ENCODE measurements at regions not wholly inside any gene's neighbourhood (a gene's known extent, or its start where the extent isn't known, plus 50 kb on each side); places are given as distances from the start of the nearest gene placed in this dataset.
A peak's percentile ranks its signal among the peaks of the same experiment; 100 is the strongest.

DNA sequence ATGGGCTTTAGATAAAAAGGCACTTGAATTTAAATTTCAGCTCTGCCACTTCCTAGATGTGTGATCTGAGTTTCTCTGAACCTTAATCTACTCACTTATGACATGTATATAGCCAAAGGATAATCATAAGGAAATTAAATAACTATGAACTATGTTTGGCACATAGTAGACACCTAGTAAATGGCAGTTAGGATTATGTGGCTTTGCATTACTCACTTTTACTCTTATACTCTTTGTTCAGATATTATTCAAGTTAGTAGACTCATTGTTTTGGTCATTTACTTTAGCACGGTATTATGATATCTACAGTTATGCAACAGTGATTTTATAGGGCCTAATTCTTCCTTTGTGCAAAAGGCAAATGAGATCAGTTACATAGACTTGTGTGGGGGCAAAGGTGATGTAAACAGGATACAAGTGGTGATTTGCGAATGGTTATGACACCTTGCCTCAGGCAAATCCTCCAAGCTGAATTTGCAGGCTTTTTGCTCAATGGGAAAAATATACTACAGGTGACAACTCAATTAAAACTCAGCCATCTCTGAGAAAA, 297.2 kb upstream of the PBX1 start:
- DNase-seq (ENCODE audit: low read depth in 2 of 2), result no peak

DNA sequence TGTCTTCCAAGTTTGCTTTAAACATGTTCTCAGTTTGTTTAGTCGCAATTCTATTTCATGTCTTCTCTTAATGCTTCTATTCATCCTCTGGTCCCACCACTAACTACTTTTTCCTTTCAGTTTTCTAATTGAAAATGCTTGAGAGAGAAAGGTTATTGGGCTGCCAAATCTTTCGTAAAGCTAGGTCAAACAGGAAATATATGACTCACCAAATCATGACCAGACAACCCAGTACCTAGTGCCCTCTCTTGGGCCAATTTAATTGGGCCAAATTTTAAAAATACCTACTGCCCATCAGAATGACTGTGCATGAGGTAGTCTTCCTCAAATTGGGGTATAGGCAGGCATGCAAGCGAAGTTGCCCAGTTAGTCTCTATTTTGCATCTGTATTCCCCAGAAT, 295.4 kb upstream of the PBX1 start:
- no peak for DNase-seq (ENCODE audit: low read depth in 2 of 2)

DNA sequence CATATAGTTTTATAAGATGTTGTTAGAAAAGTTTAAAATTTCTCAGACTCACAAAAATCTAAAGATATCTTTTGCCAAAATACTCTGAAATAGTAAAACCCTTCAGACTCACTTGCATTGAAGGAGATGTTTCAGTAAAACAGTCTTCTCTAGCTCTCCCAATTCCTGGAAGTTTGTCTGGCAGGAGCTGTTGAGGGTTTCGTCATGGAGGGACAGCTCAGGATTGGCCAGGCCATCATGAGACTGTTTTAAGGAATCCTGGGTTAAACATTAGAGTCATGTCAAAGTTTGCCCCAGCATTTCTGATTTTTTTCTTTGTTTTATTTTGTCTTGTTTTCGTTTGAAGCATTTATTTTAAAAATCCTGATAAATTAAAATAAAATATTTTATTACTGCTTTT, 293.8 kb upstream of the PBX1 start:
- DNase-seq (ENCODE audit: low read depth in 2 of 2), result no peak

DNA sequence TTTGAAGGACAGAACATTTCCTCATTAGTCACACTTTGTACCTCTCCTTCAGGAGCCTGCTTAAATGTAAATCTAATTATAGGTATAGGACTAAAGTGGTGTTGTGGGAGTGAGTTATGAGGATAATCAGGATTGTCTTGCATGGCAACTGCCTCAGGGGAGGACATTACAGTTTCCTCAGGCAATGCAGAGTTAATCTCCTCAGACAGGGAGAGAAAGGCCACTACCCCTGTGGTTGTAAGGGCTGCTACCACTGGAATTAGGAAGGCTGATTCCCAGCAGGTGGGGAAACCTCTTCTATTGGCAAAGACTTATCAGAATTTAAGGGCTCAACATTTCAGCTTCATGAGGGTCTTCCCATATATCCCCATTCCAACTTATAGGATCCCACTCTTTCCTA, 286.8 kb upstream of the PBX1 start:
- no peak for DNase-seq (ENCODE audit: low read depth in 2 of 2)

DNA sequence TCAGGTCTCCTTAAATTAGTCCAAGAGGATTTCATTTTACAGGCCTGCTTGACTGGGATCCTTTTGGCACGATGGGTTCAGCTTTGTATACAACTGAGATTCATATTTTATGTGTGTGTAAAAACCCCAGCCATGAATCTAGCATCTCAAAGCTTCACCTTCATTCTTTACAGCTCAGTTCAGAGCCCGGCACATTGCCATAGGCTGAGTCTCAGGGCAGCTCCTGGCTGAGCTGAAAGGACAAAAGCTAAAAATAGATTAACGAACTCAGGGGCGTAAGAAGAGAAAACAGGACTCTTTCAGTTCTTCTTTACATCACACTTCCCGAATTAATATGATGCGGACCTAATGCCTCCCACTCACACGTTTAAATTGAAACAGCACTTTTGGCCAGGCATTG, 262.8 kb upstream of the PBX1 start:
- DNase-seq (ENCODE audit: low read depth in 2 of 2), result no peak

DNA sequence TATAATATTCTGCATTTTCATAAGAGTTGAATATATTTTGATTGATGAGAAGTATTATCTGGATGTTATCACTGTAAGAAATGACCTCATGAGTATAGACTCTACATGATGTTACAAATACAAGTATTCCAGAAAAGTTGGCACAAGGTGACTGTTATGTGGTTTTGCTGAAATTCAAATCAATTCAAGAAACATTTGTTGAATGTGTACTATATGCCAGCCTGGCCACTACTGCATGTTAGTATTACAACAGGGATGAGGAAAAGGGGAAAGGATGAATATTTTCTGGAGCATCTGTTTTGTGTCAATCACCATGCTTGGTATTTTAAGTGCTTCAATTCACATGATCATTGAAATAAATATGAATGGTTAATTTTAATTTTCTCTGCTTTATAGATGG, 250.9 kb upstream of the PBX1 start:
- DNase-seq (ENCODE audit: low read depth in 2 of 2), result no peak

DNA sequence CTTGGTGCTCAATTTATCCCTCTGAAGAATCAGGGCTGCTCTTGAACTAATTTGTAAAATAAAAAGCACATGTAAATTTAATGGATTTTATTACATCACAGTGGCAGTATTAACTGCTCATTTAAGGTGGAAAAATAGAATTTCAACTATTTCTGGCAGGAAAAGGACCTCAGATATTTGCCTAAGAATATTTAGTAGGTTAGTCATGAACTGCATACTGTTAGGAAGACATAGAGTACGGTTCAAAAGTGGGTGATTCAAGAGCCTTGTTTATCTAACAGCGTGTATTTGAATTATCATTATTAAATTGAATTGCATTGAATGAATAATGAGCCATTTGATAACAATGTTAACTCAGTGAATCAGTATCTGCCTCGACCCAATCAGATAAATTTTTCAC, 248.8 kb upstream of the PBX1 start:
- DNase-seq (ENCODE audit: low read depth in 2 of 2), result no peak

DNA sequence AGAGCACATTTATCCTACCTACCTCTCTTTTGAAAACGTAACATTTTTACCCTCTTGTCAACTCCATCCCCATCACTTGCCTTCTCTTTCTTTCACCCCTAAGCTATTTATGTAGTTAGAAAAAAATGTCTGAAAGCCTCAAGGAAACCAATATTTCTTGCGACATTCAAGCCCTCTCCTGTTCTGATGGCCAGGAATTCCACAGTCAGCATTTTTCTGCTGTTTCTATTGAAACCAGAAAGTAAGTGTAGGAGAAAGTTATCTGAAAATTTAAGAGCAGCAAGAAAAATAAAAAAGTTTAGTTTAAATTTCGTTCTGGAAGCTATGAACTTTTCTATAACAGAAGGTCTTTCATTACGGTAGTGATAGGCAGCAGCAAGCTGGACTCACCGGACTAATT, 247.6 kb upstream of the PBX1 start:
- no peak for DNase-seq (ENCODE audit: low read depth in 2 of 2)

DNA sequence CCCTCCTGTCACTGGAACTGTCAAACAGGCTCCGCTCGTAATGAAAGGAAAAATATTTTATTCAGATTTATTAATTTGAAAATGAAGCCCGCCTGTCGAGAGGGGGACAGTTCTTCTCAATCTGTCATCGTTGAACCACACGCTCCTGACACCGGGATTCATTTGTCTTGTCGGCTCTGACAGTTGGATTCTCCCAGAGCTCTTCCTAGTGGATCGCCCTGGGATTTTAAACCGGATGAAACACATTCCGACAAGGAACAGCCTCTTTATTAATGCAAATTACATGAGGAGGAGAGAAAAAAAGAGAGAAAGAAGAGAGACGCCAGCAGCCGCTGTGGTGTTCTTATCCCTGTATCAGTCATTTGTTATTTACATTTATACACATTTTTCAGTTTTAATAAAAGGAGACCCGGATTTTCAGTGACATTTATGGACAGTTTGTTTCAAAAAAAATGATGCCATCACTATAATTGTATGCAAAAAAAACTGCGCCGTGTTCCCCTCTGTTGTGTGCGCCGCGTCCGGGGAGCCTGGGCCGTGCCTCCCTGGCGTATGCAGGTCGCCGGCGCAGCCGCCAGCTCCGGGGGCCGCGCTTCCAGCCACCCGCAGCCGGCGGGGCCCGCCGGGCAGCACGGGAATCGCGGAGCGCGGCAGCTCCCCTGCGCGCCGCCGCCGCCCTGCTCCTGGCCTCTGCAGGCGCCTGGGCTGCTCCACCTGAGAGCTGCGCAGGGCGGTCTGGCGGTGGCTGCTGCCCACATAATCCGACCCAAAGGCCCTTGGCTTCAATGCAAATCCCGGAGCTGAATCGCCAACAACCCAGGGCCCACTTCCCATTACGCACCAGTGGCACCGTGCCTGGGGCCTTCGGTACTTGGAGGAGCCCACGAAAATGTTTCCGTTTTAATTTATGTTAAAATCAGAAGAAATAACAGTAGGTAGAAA, 237.9 kb upstream of the PBX1 start:
- DNase-seq (ENCODE audit: low read depth in 2 of 2), result peak in 1 of 2 donors; percentile 1

DNA sequence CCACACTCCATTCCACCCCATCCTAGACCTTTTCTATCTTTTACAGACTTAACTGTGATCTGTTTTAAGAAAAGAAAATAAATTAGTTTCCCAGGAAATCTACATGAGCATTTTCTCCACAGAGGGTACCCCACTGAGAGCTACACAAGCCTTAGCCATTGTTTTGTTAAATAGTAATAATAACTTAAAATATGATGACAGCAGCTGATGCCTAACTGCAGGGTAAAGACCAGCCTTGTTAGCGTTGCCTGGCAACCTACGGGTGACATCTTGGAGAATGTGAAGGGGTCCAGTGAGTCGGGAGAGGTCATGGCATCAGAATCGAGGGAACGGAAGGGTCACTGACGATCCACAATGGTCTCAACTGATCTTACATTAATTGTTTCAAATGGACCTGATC, 233.2 kb upstream of the PBX1 start:
- no peak for DNase-seq (ENCODE audit: low read depth in 2 of 2)

DNA sequence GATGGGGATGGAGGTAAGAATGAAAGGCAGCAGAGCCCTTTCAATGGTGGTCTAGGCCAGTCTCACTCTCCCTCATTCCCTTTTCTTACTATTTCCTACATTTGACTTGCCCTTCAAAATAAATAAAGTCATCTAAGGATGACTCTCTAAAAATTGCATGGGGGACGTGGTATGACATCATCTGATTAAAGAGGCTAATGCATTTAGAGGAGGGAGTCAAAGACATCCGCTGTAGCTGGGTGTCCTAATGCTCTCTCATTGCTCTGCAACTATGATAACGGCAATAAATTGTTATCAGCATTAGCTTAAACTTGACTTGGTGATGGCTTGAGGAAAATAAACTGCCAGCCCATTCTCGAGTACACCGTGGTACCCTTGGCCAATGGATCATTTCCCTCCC, 225.6 kb upstream of the PBX1 start:
- no peak for DNase-seq (ENCODE audit: low read depth in 2 of 2)

DNA sequence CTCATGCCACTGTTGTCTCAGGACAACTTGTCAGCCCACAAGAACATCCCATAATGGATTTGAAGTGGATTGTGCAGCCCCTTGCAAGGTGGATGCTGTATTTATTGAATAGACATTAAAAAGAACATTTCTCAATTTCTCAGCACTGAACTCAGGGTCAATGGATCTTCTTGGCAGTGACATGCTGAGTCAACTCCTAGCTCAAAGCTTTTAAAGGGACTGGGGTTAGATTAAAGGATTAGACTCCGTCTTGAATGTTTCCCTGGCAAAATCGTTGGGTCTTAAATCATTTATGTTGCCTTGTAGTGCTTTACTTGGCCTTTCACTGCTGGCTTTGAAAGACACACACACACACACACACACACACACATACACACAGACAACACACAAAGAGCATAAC, 221.6 kb upstream of the PBX1 start:
- no peak for DNase-seq (ENCODE audit: low read depth in 2 of 2)

DNA sequence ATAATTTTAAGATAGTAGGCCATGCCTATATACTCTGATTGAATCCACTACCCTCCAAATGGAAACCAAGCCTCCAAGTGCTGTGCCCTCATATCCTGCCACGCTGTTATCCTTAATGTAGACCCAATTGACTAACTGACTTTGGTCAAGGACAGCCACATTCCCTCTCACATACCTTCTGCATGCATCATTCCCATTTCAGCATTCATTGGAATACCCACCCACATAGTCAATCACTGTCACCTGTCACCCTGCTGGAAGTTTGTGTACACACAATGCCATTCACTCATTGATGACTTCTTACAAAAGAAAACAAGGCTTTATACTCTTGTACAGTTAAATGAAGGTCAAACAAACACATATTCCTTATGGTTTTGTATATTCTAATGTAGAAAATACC, 221.1 kb upstream of the PBX1 start:
- no peak for DNase-seq (ENCODE audit: low read depth in 2 of 2)

DNA sequence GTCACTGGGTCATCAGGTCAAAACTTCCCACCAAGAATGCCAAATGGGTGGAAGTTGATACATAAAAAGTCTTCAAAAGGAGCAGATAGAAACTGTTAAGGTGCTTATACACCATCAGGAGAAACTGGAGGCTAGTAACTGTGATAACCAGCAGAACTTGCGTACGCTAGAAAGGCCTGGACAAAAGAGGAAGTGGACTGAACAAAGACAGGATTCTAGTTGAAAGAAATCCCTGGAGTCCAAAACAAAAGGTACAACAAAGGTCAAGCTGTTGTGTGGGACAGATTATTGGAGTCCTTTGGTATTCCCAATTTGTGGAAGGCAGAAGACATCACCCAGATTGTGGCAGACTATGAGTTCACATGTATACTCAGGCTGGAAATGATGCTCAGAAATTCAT, 215.8 kb upstream of the PBX1 start:
- no peak for DNase-seq (ENCODE audit: low read depth in 2 of 2)

DNA sequence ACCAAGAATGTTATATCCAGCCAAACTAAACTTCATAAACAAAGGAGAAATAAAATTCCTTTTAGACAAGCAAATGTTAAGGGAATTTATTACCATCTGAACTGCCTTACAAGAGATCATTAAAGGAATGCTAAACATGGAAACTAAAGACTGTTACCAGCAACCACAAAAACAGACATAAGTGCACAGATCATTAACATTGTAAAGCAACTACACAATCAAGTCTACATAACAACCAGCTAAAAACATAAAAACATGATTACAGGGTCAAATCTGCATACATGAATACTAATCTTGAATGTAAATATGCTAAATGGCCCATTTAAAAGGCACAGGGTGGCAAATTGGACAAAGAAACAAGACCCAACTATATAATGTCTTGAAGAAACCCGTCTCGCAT, 211.0 kb upstream of the PBX1 start:
- no peak for DNase-seq (ENCODE audit: low read depth in 2 of 2)

DNA sequence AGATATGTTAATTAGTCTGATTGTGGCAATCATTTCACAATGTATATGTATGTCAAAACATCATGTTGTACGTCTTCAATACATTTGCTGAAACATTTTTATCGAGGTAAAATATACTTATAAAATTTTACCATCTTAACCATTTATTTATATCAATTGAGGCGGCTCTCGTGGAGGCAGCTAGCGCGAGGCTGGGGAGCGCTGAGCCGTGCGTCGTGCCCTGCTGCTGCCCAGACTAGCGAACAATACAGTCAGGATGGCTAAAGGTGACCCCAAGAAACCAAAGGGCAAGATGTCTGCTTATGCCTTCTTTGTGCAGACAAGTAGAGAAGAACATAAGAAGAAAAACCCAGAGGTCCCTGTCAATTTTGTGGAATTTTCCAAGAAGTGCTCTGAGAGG, 202.5 kb upstream of the PBX1 start:
- no peak for DNase-seq (ENCODE audit: low read depth in 2 of 2)

DNA sequence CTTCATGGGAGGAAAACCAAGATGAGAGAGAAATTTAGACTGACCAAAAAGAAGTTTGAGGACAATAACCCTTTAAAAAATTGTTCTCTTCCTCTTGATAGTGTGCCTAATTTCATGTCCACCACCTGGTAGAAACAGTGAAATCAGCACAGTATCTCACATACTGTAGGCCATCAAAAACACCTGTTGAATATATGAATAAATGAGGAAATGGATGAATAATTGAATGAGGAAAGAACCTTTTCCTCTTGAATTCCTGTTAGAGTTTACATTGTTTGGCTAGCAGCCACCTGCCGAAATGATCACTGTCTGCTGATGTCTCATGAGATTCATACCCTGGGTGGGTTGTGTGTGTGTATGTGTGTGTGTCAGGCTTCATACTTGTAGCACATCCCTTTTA, 198.7 kb upstream of the PBX1 start:
- DNase-seq (ENCODE audit: low read depth in 2 of 2), result no peak

DNA sequence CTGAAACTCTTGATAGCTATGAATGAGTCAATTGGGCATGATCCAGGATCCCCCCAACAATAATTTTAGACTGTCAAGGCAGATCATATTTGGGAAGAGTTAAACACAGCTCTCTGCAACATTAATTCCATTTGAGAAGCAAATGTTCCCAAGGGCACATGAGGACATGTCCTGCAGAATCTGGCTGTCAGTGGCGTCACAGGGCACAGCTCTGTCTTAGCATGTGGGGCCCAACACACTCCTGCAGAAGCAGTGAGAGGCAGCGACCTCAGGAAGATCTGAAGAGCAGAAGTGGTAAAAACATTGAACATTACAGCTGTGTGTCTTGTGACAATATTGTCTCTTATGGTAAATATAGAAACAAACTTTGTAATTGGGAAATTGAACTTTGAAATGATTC, 197.1 kb upstream of the PBX1 start:
- DNase-seq (ENCODE audit: low read depth in 2 of 2), result no peak

DNA sequence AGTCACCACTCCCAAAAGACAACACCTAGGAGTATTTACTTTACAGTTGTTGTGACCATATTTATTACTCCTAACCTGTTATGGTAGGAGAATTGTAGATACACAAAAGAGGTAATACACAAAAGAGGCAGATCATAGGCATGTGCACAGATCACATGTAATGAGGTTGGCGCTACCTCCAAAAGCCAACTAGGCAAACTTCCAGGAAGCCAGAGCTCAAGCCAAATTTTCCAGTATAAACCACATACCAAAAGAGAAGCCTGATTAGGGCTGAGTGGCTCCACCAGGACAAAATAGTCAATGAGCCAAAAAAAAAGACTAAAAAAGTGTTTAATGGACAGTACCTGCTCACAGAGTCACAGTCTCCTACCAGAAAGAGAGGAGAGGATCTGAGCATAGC, 195.0 kb upstream of the PBX1 start:
- no peak for DNase-seq (ENCODE audit: low read depth in 2 of 2)

DNA sequence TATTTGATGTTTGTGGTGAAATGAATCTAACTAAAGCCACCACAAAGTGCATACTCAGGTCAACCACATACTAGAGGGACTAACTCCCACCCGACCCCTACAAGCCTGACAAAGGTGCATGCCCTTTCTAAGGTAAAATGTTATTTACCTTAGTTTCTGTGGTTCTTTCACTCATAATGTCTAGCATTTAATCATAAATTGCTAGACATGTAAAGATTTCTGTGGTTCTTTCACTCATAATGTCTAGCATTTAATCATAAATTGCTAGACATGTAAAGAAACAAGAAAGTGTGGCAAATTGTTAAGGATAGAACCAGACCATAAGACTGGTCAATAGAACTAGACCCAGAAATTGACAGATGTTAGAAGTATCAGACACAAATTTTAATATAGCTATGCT, 193.0 kb upstream of the PBX1 start:
- DNase-seq (ENCODE audit: low read depth in 2 of 2), result no peak

DNA sequence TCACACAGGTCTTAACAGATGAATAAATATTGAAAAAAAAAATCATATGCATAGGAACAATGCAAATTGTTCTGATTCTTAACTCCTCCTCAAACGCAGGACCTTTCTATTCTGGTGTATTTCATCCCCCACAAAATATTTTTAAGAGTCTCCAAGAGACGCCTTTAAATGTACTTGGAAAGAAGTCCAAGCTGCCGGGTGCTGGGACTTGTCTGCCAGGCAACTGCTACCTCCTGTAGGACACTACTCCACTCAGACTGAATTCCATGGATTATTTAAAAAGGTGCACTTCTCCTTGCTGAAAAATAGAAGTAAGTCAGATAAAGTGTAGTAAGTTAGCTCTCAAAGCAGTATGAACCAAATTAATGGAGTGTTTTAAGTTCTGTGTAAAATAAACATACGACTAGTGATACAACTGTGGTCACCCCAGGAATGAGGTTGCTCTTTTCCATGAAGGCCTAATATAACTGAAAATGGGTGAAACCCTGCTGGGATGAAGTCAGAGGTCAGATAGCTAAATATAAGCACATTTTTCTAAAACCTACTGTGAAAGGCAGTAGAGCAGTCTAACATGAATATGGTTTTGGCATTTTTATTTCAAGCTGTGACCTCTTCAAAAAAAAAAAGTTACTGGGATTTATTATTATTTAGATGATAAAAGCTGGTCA, 189.2 kb upstream of the PBX1 start:
- DNase-seq (ENCODE audit: low read depth in 2 of 2), result no peak

DNA sequence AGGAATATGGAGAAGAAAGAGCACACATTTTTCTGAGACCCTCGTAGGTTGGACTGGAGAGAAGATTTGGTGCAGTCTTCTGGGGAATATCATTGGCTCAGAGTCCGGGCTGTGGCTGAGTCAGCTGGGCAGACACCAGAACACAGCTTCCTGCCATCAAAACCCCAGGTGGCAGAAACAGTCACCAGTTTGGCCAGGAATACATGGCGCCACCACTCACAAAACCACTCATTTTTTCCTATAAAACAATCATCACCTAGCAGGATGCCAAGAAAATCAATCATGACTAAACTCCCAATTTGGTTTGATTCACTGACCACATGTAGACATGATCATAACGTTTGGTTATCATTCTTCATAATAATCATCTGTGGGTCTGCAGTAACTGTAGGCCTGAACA, 178.1 kb upstream of the PBX1 start:
- peak in 1 of 2 donors; percentile 27 for DNase-seq (ENCODE audit: low read depth in 2 of 2)

DNA sequence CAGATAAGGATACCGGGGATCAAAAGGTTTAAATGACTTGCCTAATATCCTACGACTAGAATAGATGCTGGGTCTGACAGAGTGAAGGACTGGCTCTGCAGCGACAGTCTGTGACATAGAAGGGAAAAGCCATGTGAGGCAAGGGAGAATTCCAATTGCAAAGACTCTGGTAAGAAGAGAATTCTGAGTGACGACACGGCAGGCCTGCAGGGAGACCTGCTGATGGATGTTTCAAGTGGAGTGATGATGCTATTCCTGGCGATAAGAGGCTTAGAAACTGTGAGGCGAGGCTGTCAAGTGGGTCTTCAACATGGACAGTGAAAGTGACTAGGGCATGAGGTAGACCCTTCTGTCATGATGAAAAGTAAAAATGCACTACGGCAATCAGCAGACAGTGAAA, 176.6 kb upstream of the PBX1 start:
- no peak for DNase-seq (ENCODE audit: low read depth in 2 of 2)

Data from lung microvascular endothelial cell (primary cell).